HG02623 (cell line): ENCODE measurements at regions not wholly inside any gene's neighbourhood (a gene's known extent, or its start where the extent isn't known, plus 50 kb on each side); places are given as distances from the start of the nearest gene placed in this dataset.
"Not testable (repeated sequence)": the region's sequence is repeated elsewhere in the genome, so short reads cannot be mapped to it uniquely, and the experiment has no call there.

Experiments used
- ATAC-seq: cut with Tn5 transposase; IDR thresholded peaks from one replicate; pipeline ENCODE4 v1.9.1; 2021; ENCODE audit warnings: moderate library complexity; ENCODE audit not compliant: unreplicated experiment

DNA sequence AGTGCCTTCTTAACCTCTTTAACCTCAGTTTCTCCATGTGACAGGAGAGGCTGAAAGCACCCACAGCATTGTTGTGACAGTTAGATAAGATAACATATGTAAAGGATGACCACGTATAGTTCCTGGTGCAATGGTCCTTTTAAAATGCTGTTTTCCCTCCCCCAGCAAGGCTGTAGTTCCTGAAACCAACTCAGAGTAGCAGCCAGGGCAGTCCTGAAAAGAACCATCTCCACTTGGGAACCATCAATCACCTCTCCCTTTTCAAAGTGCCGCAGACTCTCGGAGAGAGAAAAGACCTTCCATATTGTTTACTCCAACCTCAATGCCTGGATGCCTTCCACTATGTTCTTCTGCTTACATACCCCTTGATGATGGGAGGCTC is 158.8 kb downstream of the DDX1 start:
- no peak for ATAC-seq

DNA sequence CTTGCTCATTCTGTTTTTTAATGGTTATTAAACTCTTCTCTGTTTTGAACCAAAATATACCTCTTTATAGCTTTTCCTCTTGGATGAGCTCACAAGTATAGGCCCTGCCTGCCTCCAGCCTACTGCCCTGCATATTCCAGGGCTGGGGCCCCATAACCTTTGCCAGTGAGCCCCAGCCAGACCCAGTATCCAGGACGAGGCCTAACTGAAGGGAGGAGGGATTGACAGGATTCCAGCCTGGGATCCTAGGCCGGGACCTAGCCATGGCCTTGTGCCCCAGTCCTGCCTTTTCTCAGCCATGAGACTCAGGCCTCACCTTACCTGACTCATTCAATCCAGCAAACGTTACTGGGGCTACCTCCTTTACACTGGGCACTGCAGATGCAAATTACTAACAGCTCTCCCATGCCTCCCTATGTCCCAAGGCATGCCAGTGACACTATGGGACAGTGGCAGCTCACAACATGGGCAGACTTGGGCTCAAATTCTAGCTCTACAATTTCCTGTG is 159.2 kb downstream of the DDX1 start:
- no peak for ATAC-seq

DNA sequence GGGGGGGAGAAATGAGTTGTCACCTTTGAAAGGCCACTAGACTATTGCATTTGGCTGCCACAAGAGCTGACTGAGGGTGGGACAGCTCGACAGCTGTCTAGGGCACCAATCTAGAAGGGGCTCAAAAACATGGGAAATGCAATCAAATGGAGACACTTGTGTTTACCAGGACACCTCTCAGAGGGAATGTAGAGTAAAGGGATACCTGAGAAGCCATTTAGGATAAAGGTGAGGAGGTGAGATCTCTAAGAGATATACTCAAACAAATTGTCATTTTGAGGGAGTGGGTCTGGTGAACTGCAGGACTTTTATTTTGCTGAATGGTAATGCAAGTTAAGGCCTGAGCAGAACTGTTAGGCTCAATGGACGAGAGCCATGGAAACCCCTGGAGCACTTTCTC is 159.8 kb downstream of the DDX1 start:
- no peak for ATAC-seq

DNA sequence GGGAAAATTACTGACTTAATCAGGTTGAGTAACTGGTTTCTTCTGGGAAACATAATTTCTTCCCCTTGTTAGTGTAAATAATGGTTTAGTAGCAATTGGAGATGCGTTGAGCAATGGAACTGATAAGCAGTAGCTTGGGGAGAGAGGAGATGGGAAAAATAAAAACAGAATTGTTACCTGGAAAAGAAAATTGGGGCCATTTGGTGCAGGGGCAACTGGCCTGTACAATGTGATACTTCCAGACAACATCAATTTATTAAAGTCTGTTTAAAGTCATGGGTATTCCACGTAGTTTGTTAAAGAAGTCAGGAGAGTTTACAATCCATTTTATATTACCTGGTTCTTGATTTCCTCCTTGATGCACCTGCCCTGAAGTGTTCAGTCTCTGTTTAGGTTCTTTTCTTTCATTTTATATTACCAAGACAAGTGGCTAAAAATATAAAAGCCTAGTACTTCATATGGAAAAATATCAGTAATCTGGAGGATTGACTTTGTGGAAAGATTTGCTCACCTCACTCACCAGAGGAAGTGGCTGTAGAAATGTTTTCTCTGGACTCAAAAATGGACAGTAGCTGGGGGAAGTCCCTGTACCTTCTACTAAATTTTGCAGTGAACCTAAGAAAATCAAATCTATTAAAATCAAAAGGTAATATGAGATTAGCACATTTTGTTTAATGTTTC is 161.0 kb downstream of the DDX1 start:
- ATAC-seq = no peak

DNA sequence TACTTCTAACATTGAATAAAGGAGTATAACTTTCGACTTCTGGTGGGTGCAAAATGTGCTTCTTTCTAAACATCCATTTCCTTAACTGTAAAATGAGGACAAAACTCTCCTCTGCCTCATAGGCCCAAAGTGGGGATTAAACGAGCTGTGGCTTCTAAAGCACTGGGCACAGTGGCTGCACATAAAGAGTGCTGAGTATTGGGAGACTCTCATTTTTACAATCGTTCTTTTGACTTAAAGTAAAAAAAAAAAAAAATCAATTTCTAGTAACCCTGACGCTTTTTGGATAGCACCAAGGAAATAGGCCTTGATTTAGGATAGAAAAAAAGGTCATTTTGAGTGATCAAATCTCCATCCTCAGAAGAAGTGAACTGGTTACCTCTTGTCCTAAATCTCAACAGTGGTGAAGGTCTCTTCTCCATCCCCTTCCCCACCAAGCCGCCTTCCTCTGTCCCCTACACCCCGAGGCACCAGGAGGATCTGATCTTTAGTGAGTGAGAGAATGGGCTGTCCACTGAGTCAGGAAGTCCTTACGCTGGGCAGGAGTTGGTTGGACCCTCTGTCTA is 161.6 kb downstream of the DDX1 start:
- ATAC-seq = no peak

GRCh38 chr2:15753811-15754702 is 162.4 kb downstream of the DDX1 start:
- no peak for ATAC-seq

DNA sequence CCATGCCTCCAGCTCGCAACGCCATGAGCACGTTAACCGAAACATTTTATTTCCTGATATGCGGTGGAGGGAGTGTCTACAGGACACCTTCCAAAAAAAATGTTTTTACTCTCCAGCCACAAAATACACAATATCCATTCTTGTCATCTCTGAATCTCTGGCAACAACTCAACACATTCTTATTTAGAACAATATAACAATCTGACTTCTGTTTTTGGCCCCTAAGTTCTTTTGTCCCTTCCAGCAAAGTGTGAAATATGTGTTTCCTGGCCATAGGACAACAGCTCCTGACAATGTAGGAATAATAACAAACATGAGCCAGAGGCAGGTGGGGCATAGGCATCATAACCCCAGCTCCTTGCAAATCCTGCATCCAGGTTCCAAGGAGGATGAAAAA is 163.0 kb downstream of the DDX1 start:
- ATAC-seq = no peak

GRCh38 chr2:15755528-15755927 is 163.9 kb downstream of the DDX1 start:
- no peak for ATAC-seq

DNA sequence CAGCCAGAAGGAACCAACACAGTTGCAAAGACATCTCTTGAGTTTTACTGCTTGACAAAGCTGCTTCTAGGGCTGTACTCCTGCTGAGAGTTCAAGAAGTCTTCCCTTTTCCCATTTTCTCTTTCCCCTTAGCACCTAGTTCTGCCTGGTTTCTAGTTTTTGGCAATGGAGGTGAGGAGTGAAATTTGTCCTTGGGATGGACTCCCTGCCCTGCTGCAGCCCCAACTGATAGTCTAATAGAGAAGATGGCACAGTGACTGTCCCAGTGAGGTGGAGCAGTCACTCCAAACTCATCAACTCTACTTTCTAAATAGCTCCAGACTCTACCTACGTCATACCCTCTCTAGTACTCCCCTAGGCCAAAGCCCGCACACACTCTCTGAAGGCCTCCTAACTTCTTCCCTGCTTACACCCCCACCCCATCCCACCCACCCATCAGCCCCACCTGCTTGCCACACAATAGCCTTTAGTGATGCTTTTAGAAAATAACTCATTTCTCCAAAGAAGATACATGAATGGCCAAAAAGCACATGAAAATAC is 164.4 kb downstream of the DDX1 start:
- no peak for ATAC-seq

DNA sequence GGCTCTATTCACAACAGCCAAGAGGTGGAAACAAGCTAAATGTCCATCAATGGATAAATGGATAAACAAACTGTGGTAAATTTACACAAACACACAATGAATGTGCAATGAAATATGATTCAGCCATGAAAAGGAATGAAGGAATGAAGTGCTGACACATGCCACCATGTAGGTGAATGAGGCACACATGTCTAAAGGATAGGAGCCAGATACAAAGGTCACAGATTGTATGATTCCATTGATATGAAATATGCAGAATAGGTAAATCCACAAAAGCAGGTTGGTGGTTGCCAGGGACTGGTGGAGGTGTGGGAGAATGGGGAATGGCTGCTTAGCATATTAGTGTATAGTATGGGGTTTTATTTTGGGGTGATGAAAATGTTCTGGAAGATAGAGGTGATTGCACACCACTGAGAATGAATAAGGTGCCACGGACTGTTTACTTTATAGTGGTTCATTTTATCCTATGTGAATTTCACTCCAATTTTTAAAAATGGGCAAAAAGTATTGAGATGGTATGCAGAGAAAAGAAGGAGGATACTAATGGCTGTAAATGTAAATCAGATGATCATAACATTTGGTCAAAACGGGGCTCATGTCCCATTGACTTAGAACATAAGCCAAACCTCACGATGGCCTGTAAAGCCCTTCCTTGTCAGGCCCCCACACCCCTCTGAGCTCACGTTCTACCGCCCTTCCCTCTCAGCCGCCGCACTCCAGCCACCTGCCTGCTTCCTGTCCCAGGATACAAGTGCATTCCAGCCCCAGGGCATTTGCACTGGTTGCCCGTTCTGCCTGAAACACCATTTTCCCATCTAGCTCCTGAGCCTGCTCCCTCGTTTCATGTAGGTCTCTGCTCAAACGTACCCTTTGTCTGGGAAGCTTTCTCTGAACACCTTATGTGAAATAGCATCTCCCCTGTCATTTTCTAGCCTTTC is 165.5 kb downstream of the DDX1 start:
- ATAC-seq = no peak

DNA sequence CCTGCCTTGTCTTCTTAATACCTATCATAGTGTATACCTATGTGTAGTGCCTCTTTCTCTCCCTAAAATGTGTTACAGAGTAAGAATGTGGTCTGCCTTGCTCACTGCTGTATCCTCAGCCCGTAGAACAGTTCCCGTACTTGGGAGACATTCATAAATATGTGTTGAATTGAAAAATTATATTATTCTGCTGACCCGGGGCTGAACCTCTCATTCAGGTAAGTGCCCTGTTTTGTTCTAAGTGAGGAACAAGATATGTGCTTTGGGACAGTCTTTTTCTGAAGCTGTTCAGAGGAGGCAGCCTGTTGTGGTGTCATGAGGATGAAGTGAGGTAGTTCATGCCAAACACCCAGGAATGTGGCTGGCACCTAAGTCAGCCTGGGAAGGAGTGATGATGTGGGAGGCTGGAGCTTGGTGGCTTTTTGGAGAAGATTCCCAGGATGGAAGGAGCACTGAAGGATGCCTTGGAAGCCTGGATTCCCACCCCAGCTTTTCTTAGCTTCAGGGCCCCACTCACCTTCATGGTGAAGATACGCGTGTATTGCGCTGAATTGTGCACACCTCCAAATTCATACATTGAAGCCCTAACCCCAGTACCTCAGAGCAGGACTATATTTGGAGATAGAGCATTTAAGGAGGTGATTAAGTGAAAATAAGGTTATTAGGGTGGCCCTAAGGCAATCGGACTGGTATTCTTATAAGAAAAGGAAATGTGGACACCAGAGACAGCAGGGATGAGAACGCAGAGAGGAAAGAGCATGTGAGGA is 166.3 kb downstream of the DDX1 start:
- no peak for ATAC-seq

DNA sequence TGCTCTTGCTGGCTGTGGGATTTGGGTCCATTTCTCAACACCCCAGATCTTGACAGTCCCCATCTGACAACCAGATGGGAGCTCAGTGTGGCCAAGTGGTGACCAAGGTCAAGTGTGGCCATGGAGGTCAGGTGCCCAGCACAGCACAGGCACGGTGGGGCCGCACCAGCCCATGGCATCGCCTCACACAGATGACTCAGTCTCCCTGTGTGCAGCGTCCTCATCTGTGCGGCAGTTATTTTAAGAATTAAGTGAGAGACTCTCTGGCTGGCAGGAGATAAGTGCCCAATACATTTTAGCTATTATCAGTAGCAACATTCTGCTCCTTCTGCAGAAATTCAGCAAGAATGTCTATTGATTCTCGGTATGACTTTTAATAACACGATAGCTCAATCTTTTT is 167.2 kb downstream of the DDX1 start:
- no peak for ATAC-seq

DNA sequence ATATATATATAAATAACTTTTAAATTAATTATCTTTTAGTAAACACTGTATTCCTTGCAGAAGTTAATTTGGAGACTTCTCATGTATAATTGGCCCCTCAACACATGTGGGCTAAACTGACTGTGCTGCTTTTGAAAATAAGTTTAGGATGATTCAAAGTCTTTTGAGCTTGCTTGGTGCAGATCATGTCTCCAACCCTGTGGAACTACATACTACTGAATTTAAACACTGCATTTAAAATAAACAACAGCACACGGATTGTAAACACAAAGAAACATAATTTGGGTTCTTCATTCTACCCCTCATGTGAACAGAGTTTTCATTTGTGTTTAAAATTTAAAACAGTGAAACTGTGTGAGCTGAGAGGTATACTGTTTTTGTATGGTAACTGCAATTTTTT is 167.7 kb downstream of the DDX1 start:
- ATAC-seq = no peak

- not testable (repeated sequence) for ATAC-seq
These were observed 168.1 kb downstream of the DDX1 start for GRCh38 chr2:15759791-15760190.

GRCh38 chr2:15760232-15760910 is 168.7 kb downstream of the DDX1 start:
- no peak for ATAC-seq

DNA sequence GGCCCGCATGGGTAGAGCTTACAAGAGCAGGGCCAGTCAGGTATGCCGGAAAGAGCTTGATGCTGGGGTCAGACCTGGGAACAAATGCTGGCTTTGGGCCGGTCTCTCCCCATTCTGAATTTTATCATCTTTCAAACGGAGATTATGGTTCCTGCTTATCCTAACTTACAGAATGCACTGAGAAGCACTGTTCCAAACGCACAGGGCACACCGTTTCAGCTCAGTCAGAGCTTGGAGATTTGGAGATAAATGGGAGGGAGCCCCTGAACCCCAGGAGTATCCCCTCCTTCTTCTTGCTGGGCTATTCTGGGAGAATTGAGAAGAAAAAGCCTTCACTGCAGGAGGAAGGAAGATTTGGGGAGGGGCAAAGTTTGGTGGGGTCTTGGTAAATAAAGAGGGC is 169.4 kb downstream of the DDX1 start:
- ATAC-seq = no peak

- ATAC-seq = no peak
These were observed 170.2 kb downstream of the DDX1 start for GRCh38 chr2:15761910-15762309.

DNA sequence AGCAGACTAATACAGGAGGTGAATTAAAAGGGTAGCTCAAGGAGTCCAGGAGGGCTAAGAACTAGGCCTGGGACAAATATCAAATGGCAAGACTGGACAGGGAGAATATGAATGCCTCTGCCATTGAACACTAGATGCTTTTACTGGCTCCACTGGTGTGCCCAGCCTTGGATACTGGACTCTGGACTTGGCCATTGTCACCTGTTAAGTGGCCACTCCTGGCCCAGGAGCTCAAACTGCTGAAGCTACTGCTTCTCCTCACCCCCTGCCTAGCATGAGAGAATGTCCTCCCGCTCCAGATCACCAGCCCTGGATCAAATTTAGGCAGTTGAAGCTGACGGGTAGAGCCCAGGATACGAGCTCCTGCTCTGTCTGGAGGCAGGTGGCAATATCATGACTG is 170.8 kb downstream of the DDX1 start:
- no peak for ATAC-seq

- no peak for ATAC-seq
These were observed 171.6 kb downstream of the DDX1 start for GRCh38 chr2:15763106-15763821.
